ENCODE measurements at regions not wholly inside any gene's neighbourhood (a gene's known extent, or its start where the extent isn't known, plus 50 kb on each side); places are given as distances from the start of the nearest gene placed in this dataset.
"Not testable (repeated sequence)": the region's sequence is repeated elsewhere in the genome, so short reads cannot be mapped to it uniquely, and the experiment has no call there.

DNA sequence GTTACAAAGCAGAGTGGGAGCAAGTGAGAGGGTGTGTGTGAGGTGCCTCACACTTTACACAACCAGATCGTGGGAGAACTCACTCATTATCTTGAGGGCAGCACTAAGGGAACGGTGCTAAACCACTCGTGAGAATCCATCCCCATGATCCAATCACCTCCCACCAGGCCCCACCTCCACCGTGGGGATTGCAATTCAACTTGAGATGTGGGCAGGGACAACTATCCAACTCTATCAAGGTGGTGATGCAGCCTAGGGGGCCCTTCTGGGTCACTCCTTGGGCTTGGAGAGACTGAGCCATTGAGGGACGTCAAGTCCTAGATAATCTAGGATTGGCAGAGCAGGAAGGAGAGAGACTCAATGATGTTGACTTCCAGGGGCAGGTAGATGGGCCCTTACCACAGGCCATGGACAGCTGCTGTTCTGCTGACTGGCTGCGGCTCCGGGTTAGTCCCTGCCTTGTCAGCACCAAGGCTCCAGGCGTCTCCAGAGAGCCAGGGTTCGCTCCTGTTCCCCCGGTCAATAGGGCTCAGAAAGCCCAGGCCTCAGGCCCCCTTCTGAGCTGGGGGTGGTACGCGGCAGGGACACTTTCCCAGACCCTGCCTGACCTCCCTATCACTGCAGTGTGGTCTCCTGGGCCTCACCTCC lies 193.2 kb upstream of the HS6ST1 start:
- Histone ChIP-seq H3K4me2 (no peak overlapping the region), H4K20me1 (no peaks in the 10 kb centered on the region), H3K4me1 (peaks cover 25% of the 10 kb centered on the region), H3K9me3 (0 out of 2 replicates have a peak, but pooled peaks cover 4% of the 10 kb centered on the region), H3K9ac (no peak overlapping the region), H3K36me3 (peaks cover 25% of the 10 kb centered on the region; the same call in 1 of the 2 replicates), H3K27me3 (no peaks in the 10 kb centered on the region), H3K27ac (no peak overlapping the region), H3K4me3 (no peak overlapping the region)
- TF ChIP-seq Cebpa-rat (IDR thresholded peaks at IDR 0.05) = no peak

DNA sequence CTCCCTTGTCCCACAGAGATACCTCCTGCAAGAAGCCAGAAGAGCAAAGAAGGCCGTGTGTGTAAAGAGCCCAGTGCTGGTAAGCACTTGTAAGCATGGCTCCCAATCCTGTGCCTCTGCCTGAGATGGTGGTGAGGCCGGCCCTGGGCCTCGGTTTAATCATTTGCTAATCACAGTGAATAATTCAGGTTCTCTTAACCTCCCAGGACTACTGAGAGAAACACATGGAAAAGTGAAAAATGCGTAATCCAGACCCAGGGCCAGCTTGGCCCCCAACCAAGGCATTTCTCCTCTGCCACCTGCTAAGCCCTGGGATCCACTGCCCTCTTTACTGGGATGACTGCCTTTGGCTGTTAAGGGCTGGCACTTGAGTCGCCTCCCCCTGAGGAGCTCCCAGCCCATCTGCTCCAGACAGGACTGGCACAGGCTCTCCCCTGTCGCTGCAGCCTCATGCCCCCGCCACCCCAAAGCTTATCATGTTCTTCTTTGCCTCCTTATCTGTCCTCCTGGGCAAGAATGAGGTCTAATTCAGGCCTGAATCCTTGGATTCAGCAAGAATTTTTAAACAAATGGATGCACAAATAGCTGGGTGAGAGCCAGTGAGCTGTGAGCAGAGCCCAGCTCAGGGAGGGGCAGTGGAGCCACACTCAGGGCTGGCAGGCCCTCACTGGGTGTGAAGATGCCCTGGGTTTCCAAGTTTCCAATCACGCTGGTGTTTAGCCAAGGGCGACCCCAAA lies 193.9 kb upstream of the HS6ST1 start:
- H3K27me3 ChIP-seq = no peaks in the 10 kb centered on the region
- H3K4me1 ChIP-seq = peaks cover 23% of the 10 kb centered on the region
- H3K4me3 ChIP-seq = no peak overlapping the region
- peak overlapping the region; percentile 26; the same call in 1 of the 2 replicates for H3K27ac ChIP-seq
- H3K9me3 ChIP-seq = 0 out of 2 replicates have a peak, but pooled peaks cover 4% of the 10 kb centered on the region
- peaks cover 25% of the 10 kb centered on the region; the same call in 1 of the 2 replicates for H3K36me3 ChIP-seq
- no peak for TF ChIP-seq Cebpa-rat (IDR thresholded peaks at IDR 0.05)
- peak overlapping the region; percentile 51; the same call in 1 of the 2 replicates for H3K4me2 ChIP-seq
- H3K9ac ChIP-seq = no peak overlapping the region
- no peaks in the 10 kb centered on the region for H4K20me1 ChIP-seq

- no peak overlapping the region for H3K9ac ChIP-seq
- H4K20me1 ChIP-seq = no peaks in the 10 kb centered on the region
- H3K36me3 ChIP-seq = peaks cover 25% of the 10 kb centered on the region; the same call in 1 of the 2 replicates
- 0 out of 2 replicates have a peak, but pooled peaks cover 4% of the 10 kb centered on the region for H3K9me3 ChIP-seq
- H3K4me3 ChIP-seq = no peak overlapping the region
- no peaks in the 10 kb centered on the region for H3K27me3 ChIP-seq
- TF ChIP-seq Cebpa-rat (IDR thresholded peaks at IDR 0.05) = no peak
- peak overlapping the region; percentile 51 for H3K4me2 ChIP-seq
- peaks cover 23% of the 10 kb centered on the region for H3K4me1 ChIP-seq
- peak overlapping the region; percentile 26; the same call in 1 of the 2 replicates for H3K27ac ChIP-seq
Measured at GRCh38 chr2:128513116-128513960, 194.7 kb upstream of the HS6ST1 start.

DNA sequence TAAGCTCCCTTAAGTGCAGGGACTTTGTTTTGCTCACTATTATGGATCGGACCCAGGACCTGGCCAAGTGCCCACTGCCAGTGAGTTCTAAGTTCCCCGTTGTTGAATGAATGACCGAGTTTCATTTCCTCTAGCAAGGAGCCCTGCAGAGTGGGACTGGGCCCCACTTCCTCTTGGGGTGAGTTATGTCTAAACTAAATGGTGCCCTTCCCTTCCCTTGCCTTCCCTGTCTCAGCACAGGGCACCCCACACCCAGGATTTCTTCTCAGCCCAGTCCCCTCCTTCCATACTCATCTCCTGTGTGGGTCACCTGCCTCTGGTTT lies 195.3 kb upstream of the HS6ST1 start:
- H3K27me3 ChIP-seq = no peaks in the 10 kb centered on the region
- H3K9ac ChIP-seq = no peak overlapping the region
- H3K27ac ChIP-seq = 0 out of 2 replicates have a peak overlapping the region, but pooled peaks have one; percentile 19
- no peaks in the 10 kb centered on the region for H4K20me1 ChIP-seq
- H3K36me3 ChIP-seq = peaks cover 25% of the 10 kb centered on the region; the same call in 1 of the 2 replicates
- H3K9me3 ChIP-seq = no peaks in the 10 kb centered on the region
- no peak for TF ChIP-seq Cebpa-rat (IDR thresholded peaks at IDR 0.05)
- H3K4me3 ChIP-seq = no peak overlapping the region
- peaks cover 23% of the 10 kb centered on the region for H3K4me1 ChIP-seq
- peak overlapping the region; percentile 51 for H3K4me2 ChIP-seq

GRCh38 chr2:128514555-128514955 lies 195.9 kb upstream of the HS6ST1 start:
- no peak overlapping the region for H3K4me3 ChIP-seq
- H3K9me3 ChIP-seq = no peaks in the 10 kb centered on the region
- no peaks in the 10 kb centered on the region for H3K27me3 ChIP-seq
- no peak for TF ChIP-seq Cebpa-rat (IDR thresholded peaks at IDR 0.05)
- peaks cover 31% of the 10 kb centered on the region; the same call in 1 of the 2 replicates for H3K36me3 ChIP-seq
- no peak overlapping the region for H3K27ac ChIP-seq
- H4K20me1 ChIP-seq = no peaks in the 10 kb centered on the region
- no peak overlapping the region for H3K9ac ChIP-seq
- peaks cover 27% of the 10 kb centered on the region for H3K4me1 ChIP-seq
- peak overlapping the region; percentile 51; the same call in 1 of the 2 replicates for H3K4me2 ChIP-seq

- no peaks in the 10 kb centered on the region for H3K9me3 ChIP-seq
- no peak overlapping the region for H3K9ac ChIP-seq
- H3K4me1 ChIP-seq = peaks cover 51% of the 10 kb centered on the region
- peaks cover 20% of the 10 kb centered on the region; the same call in 1 of the 2 replicates for H3K36me3 ChIP-seq
- TF ChIP-seq Cebpa-rat (IDR thresholded peaks at IDR 0.05) = no peak
- H4K20me1 ChIP-seq = no peaks in the 10 kb centered on the region
- no peak overlapping the region for H3K27ac ChIP-seq
- no peaks in the 10 kb centered on the region for H3K27me3 ChIP-seq
- H3K4me3 ChIP-seq = no peak overlapping the region
- no peak overlapping the region for H3K4me2 ChIP-seq
Measured at GRCh38 chr2:128516938-128517337, 198.3 kb upstream of the HS6ST1 start.

- H3K36me3 ChIP-seq, H3K9ac ChIP-seq, H3K4me3 ChIP-seq, H3K9me3 ChIP-seq, H3K4me2 ChIP-seq, H4K20me1 ChIP-seq, H3K27me3 ChIP-seq, H3K27ac ChIP-seq: not testable (repeated sequence)
- H3K4me1 ChIP-seq = peaks cover 52% of the 10 kb centered on the region
Measured at GRCh38 chr2:128519028-128519427, 200.4 kb upstream of the HS6ST1 start.

- H3K36me3 ChIP-seq = peaks cover 8% of the 10 kb centered on the region; the same call in 1 of the 2 replicates
- no peak for TF ChIP-seq Cebpa-rat (IDR thresholded peaks at IDR 0.05)
- H3K27ac ChIP-seq = no peak overlapping the region
Measured at GRCh38 chr2:128519517-128520215, 201.0 kb upstream of the HS6ST1 start.

DNA sequence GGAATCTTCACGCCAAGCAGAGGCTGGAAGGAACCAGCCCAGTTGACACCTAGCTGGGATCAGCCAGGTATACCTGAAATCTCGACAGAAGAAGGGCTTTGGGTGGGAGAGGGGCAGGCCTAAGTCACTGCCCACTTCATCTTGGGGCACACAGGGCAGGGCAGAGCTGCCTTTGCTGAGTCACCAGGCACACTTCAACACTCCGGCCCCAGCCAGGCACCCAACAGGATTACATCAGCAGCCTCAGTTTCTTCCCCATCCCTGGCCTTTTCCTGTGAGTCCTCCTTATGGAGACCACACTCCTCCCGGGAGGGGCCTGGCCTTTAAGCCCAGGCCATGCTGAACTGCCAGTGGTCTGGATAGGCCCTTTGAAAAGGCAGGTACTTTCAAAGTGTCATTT lies 201.7 kb upstream of the HS6ST1 start:
- peak overlapping the region; percentile 79 for H3K4me2 ChIP-seq
- no peak overlapping the region for H3K4me3 ChIP-seq
- no peak for TF ChIP-seq Cebpa-rat (IDR thresholded peaks at IDR 0.05)
- H4K20me1 ChIP-seq = no peaks in the 10 kb centered on the region
- H3K27ac ChIP-seq = 0 out of 2 replicates have a peak overlapping the region, but pooled peaks have one; percentile 14
- peaks cover 8% of the 10 kb centered on the region; the same call in 1 of the 2 replicates for H3K36me3 ChIP-seq
- H3K9me3 ChIP-seq = no peaks in the 10 kb centered on the region
- H3K9ac ChIP-seq = no peak overlapping the region
- H3K4me1 ChIP-seq = peaks cover 47% of the 10 kb centered on the region
- H3K27me3 ChIP-seq = no peaks in the 10 kb centered on the region

More at GRCh38 chr2:128519517-128520215, 201.0 kb upstream of the HS6ST1 start:
- Histone ChIP-seq H4K20me1 (no peaks in the 10 kb centered on the region), H3K9me3 (no peaks in the 10 kb centered on the region), H3K4me2 (peak overlapping the region; percentile 79; the same call in 1 of the 2 replicates), H3K4me1 (peaks cover 47% of the 10 kb centered on the region), H3K9ac (no peak overlapping the region), H3K27me3 (no peaks in the 10 kb centered on the region), H3K4me3 (no peak overlapping the region)

Measured in BLaER1 (cell line).